ENCODE measurements at regions not wholly inside any gene's neighbourhood (a gene's known extent, or its start where the extent isn't known, plus 50 kb on each side); places are given as distances from the start of the nearest gene placed in this dataset.

GRCh38 chr3:153673853-153674252 is 447.3 kb upstream of the ARHGEF26 start:
- Mint-ChIP-seq H3K4me1 (no peaks in the 10 kb centered on the region), H3K9me3 (ENCODE audit: insufficient read depth) (no peaks in the 10 kb centered on the region), H3K27ac (no peak overlapping the region), H3K27me3 (no peaks in the 10 kb centered on the region), H3K4me3 (no peak overlapping the region)
- TF ChIP-seq EZH2 (IDR thresholded peaks at IDR 0.05; ENCODE audit: borderline replicate concordance, insufficient read depth, low read depth, low read length, poor library complexity, severe bottlenecking): no peak
- TF ChIP-seq CTCF (IDR thresholded peaks at IDR 0.05): no peak
- POLR2A ChIA-PET: no interaction called here
- H4K20me1 ChIP-seq (ENCODE audit: control insufficient read depth, insufficient read depth, low read length, poor library complexity, severe bottlenecking): no peaks in the 10 kb centered on the region
- H3K4me2 ChIP-seq (replicated peaks; ENCODE audit: low read depth, low read length, poor library complexity, severe bottlenecking): no peak overlapping the region
- no peaks in the 10 kb centered on the region for H3K4me1 ChIP-seq (ENCODE audit: control insufficient read depth in 2 of 2, insufficient read depth in 2 of 2, low read length in 2 of 2)
- H2AFZ ChIP-seq (ENCODE audit: insufficient read depth, low read depth, low read length, poor library complexity, severe bottlenecking): no peak overlapping the region
- 100% methylated on average over 1 of the region's 2 CpGs for WGBS (ENCODE audit: insufficient coverage)
- H3K27me3 ChIP-seq (replicated peaks in 1 of 4; ENCODE audit: control extremely low read depth in 1 of 4, control insufficient read depth in 3 of 4, insufficient read depth in 4 of 4, low read length in 3 of 4): peaks cover 0 to 2% (median 0%) of the 10 kb centered on the region in 4 experiments
- H3K4me3 ChIP-seq (ENCODE audit: control extremely low read depth in 1 of 5, extremely low read depth in 1 of 5, insufficient read depth in 1 of 5, low read depth in 2 of 5, low read length in 4 of 5): no peak overlapping the region
- H3K27ac ChIP-seq (ENCODE audit: low read length in 2 of 2): no peak overlapping the region
- intact Hi-C loops (cut with micrococcal nuclease): no loop called here
- CTCF ChIA-PET: no interaction called here
- no peaks in the 10 kb centered on the region for H3K36me3 ChIP-seq (replicated peaks in 1 of 2; ENCODE audit: control extremely low read depth in 1 of 2, control insufficient read depth in 1 of 2, extremely low read depth in 1 of 2, insufficient read depth in 2 of 2, low read length in 1 of 2)
- ATAC-seq (ENCODE audit: low read depth): no peak
- no peaks in the 10 kb centered on the region for H3K79me2 ChIP-seq (ENCODE audit: control insufficient read depth, insufficient read depth, low read length)
- no peak for DNase-seq
- no peak overlapping the region for H3K9ac ChIP-seq (ENCODE audit: low read length)
- H3K9me3 ChIP-seq (ENCODE audit: control extremely low read depth in 1 of 3, control insufficient read depth in 2 of 3, insufficient read depth in 1 of 3, low read length in 2 of 3): no peaks in the 10 kb centered on the region

GRCh38 chr3:153679714-153680113 is 441.5 kb upstream of the ARHGEF26 start:
- Histone ChIP-seq H3K27me3 (replicated peaks in 1 of 4; ENCODE audit: control extremely low read depth in 1 of 4, control insufficient read depth in 3 of 4, insufficient read depth in 4 of 4, low read length in 3 of 4) (no peaks in the 10 kb centered on the region), H3K4me1 (ENCODE audit: control insufficient read depth in 2 of 2, insufficient read depth in 2 of 2, low read length in 2 of 2) (no peaks in the 10 kb centered on the region), H3K9ac (ENCODE audit: low read length) (no peak overlapping the region), H2AFZ (ENCODE audit: insufficient read depth, low read depth, low read length, poor library complexity, severe bottlenecking) (no peak overlapping the region), H3K4me3 (ENCODE audit: control extremely low read depth in 1 of 5, extremely low read depth in 1 of 5, insufficient read depth in 1 of 5, low read depth in 2 of 5, low read length in 4 of 5) (no peak overlapping the region), H3K36me3 (replicated peaks in 1 of 2; ENCODE audit: control extremely low read depth in 1 of 2, control insufficient read depth in 1 of 2, extremely low read depth in 1 of 2, insufficient read depth in 2 of 2, low read length in 1 of 2) (no peaks in the 10 kb centered on the region), H3K4me2 (replicated peaks; ENCODE audit: low read depth, low read length, poor library complexity, severe bottlenecking) (no peak overlapping the region), H3K9me3 (ENCODE audit: control extremely low read depth in 1 of 3, control insufficient read depth in 2 of 3, insufficient read depth in 1 of 3, low read length in 2 of 3) (no peaks in the 10 kb centered on the region), H3K27ac (ENCODE audit: low read length in 2 of 2) (no peak overlapping the region), H4K20me1 (ENCODE audit: control insufficient read depth, insufficient read depth, low read length, poor library complexity, severe bottlenecking) (no peaks in the 10 kb centered on the region), H3K79me2 (ENCODE audit: control insufficient read depth, insufficient read depth, low read length) (no peaks in the 10 kb centered on the region)
- H3K9me3 Mint-ChIP-seq (ENCODE audit: insufficient read depth): no peaks in the 10 kb centered on the region
- intact Hi-C loops (cut with micrococcal nuclease): no loop called here
- DNase-seq (no peak), ATAC-seq (ENCODE audit: low read depth) (no peak)
- H3K4me1 Mint-ChIP-seq: no peaks in the 10 kb centered on the region
- no peak overlapping the region for H3K4me3 Mint-ChIP-seq
- no peak overlapping the region for H3K27ac Mint-ChIP-seq
- POLR2A ChIA-PET: no interaction called here
- no peak for TF ChIP-seq CTCF (IDR thresholded peaks at IDR 0.05)
- CTCF ChIA-PET: no interaction called here
- no peaks in the 10 kb centered on the region for H3K27me3 Mint-ChIP-seq
